ENCODE measurements at regions not wholly inside any gene's neighbourhood (a gene's known extent, or its start where the extent isn't known, plus 50 kb on each side); places are given as distances from the start of the nearest gene placed in this dataset.

- no peak for DNase-seq (ENCODE audit: low read depth)
Measured at GRCh38 chr12:111310076-111310870, 58.6 kb downstream of the PHETA1 start.

DNA sequence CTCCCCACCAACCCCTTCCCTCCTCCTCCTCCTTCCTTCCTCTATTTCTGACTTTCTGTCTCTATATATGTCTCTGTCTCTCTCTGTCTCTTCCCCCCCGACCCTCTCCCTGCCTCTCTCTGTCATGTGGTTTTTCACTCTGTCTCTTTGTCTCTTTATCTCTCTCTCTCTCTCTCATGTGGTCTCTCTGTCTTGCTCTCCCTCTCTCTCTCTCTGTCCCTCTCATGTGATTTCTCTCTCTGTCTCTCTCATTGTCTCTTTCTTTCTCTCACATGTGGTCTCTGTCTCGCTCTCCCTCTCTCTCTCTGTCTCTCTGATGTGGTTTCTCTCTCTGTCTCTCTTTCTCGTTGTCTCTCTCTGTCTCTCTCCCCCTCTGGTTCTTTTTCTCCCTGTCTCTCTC is 59.3 kb downstream of the PHETA1 start:
- no peak for DNase-seq (ENCODE audit: low read depth)

DNA sequence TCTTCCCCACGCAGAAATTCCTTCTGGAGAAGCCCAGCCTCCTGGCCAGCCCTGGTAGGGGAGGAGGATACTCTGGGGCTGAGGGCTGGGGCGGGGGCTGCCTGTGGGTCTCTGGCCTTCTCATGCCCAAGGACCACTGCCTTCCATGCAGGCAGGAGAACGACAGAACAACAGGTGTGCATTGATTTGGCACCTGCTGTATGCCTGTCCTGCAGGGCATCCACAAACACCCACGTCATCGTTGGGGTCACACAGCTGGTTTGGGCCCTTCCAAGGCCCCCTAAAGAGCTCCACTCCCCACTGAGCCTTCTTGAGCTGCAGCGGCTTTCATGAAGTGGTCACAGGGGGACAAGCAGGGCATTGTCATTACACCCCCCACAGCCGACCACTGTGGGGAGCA is 60.4 kb downstream of the PHETA1 start:
- no peak for DNase-seq (ENCODE audit: low read depth)

DNA sequence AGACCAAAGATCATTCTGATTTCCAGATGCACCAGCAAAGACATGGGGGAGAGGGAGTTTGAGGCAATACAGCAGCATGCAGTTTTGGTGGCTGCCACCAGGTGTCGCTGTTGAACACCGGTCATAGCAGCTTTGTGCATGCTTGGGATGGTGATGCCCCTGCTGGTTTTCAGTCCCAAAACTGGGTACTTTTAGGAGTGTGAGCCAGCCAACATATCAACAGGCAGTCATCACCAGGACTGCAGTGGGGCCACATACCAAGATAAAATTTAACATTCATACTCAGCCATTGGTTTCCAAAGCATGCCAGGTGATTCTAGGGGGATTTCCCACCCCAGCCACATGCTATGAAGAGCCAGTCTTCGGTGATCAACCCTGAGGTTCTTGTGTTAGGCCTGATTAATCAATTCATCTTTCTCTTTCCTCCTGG is 64.2 kb downstream of the PHETA1 start:
- DNase-seq (ENCODE audit: low read depth), result no peak

- no peak for DNase-seq (ENCODE audit: low read depth)
Measured at GRCh38 chr12:111303531-111303930, 65.4 kb downstream of the PHETA1 start.

DNA sequence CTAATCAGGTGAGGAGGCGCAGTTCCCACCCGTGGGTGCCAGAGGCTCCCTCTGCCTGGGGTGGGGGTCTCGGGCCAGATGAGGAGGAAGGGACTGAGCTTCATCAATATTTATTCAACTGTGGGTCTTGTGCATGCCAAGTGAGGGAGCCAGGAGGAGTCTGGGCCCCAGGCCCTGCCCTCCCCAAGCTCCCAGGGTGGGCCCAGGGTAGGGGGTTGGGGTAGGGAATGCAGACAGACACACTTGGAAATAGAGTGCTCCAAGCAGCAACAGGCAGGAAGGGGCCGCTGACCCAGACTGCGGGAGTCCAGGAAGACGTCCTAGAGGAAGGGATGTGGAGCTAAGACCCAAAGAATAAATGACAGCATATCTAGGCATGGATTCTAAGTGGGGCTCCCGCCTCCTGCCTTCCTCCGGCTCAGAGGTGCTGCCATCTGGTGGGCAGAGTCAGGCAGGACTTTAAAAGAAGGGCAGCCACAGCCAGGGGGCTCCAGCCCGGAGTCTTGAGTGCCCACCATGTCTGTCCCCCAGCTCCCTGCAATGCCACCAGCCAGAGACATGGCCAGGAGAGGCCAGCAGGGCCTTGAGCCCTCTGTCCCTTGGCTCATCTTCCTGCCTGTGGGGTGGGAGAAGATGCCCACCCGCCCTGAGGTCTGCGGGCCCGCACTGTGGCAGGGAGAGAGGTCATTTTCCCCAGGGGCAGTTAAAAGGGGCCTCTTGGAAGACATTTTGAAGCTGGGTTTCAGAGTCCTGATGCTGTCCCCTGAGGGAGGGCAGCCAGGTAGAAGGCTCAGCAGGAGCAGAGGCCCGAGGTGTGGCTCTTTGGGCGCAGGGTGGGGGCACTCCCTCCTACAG is 70.1 kb downstream of the PHETA1 start:
- DNase-seq (ENCODE audit: low read depth), result no peak

GRCh38 chr12:111297703-111298426 is 71.0 kb downstream of the PHETA1 start:
- DNase-seq (ENCODE audit: low read depth), result no peak

DNA sequence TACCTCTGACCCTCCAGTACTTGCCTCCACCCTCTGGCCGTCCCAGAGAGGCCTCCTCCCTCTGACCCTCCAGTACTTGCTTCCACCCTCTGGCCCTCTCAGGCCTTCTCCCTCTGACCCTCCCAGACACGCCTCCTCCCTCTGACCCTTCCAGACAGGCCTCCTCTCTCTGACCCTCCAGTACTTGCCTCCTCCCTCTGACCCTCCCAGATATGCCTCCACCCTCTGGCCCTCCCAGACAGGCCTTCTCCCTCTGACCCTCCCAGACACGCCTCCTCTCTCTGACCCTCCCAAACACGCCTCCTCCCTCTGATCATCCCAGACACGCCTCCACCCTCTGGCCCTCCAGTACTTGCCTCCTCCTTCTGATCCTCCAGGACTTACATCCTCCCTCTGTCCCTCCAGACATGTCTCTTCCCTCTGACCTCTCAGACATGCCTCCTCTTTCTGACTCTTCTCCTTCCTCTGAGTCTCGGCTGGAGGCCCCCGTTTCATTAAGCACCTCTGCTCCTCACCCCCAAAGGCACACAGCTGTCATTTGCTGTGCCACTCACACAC is 71.9 kb downstream of the PHETA1 start:
- DNase-seq (ENCODE audit: low read depth), result no peak

- no peak for DNase-seq (ENCODE audit: low read depth)
Measured at GRCh38 chr12:111295176-111295575, 73.7 kb downstream of the PHETA1 start.

- no peak for DNase-seq (ENCODE audit: low read depth)
Measured at GRCh38 chr12:111293266-111294009, 75.5 kb downstream of the PHETA1 start.

DNA sequence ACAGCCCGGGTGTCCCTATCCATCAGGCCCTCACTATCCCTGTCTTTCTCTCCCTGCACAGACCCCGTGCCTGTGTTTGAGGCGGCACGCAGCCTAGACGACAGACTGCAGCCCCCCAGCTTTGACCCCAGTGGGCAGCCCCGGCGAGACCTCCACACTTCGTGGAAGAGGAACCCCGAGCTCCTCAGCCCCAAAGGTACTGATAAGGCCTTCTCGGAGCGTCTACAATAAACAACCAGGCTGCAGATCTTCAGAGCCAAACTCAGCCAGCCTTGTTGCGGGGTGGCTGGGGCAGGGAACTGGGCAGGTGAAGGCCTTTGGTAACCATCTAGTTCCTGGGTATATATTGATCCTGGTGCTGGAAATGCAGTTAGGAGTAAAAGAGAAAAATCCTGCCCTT is 77.5 kb downstream of the PHETA1 start:
- no peak for DNase-seq (ENCODE audit: low read depth)

DNA sequence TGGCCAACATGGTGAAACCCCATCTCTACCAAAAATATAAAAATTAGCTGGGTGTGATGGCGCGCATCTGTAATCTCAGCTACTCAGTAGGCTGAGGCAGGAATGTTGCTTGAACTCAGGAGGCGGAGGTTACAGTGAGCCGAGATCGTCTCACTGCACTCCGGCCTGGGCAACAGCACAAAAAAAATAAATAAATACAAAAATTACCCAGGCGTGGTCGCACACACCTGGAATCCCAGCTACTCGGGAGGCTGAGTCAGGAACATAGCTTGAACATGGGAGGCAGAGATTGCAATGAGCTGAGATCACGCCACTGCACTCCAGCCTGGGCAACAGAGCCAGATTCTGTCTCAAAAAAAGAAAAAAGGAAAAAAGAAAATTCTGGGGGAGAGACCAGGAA is 80.1 kb downstream of the PHETA1 start:
- no peak for DNase-seq (ENCODE audit: low read depth)

GRCh38 chr12:111287125-111287900 is 81.6 kb downstream of the PHETA1 start:
- DNase-seq (ENCODE audit: low read depth), result no peak

- no peak for DNase-seq (ENCODE audit: low read depth)
Measured at GRCh38 chr12:111285200-111285599, 83.7 kb downstream of the PHETA1 start.

DNA sequence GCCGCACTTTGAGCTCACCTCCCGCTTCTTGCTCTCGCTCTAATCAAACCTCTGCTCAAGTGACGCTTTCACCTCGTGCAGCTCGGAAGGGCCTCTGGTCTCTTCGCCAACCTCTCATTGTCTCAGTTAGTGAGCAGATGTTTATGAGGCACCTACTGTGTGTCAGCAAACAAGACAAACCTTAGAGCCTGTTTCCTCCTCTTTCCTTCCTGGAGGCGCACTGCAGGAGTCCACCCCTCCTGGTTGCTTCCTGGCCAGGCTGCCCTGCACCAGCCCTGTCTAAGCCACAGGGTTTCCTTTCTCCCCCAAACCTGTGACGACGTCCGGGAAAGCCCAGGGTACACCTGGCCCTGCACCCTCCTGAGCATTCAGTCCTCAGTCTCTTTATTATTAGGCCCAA is 84.2 kb downstream of the PHETA1 start:
- no peak for DNase-seq (ENCODE audit: low read depth)

DNA sequence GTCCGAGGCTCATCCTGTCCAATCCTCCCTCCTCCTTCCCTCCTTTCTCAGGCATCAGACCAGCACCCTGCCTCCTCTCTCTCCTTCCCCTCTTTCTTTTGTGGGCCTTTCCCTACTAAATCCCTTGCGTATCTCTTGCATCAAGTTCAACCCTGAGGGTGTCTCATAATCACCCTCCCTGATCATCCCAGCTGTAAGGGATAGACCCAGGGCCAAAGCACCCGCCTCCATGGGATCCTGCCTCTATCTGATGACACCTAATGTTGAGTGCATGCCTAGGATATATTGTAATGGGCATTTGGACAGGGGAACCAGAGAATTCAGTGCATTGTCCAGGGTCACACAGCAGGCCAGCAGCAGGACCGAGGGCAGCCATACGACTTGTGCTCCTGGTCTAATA is 84.9 kb downstream of the PHETA1 start:
- no peak for DNase-seq (ENCODE audit: low read depth)

GRCh38 chr12:111283521-111283920 is 85.4 kb downstream of the PHETA1 start:
- DNase-seq (ENCODE audit: low read depth), result no peak

- DNase-seq (ENCODE audit: low read depth), result no peak
Measured at GRCh38 chr12:111277570-111277969, 91.3 kb downstream of the PHETA1 start.

DNA sequence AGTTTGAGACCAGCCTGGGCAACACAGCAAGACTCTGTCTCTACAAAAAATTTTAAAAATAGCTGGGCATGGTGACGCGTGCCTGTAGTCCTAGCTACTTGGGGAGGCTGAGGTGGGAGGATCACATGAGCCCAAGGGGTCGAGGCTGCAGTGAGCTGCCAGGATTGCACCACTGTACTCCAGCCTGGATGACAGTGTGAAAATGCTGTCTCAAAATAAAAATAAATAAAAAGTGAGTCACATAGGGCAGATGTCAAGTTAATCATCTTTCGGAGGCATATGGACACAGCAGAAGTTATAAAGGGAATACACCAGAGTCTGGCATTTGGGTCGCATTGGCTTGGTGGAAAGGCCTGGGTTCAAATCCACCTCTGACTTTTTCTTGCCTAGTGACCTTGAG is 92.7 kb downstream of the PHETA1 start:
- no peak for DNase-seq (ENCODE audit: low read depth)

- no peak for DNase-seq (ENCODE audit: low read depth)
Measured at GRCh38 chr12:111275308-111275707, 93.6 kb downstream of the PHETA1 start.

DNA sequence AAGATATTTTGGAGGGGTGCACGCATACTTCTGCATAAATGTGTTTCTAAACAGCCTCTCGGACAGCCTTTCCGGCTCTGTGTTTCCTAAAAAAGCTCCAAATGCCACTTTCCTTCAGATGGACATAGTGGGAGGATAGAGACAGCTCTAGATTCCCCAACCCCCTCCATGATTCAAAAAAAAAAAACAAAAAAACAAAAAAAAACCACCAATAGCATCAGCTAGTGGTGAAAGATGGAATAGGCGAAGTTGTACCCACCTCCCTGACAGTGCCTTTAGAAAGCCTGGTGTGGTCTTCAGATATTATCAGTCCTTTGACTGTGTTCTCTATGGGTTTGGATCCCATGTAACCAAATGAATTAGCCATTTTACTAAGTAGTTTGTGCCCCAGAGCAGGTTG is 94.1 kb downstream of the PHETA1 start:
- DNase-seq (ENCODE audit: low read depth), result no peak

Data from T-helper 22 cell (primary cell).